GM23248 (cell line): ENCODE measurements at regions not wholly inside any gene's neighbourhood (a gene's known extent, or its start where the extent isn't known, plus 50 kb on each side); places are given as distances from the start of the nearest gene placed in this dataset.

Source experiments
- DNase-seq: peaks from one replicate; pipeline ENCODE4 v3.0.0-alpha.2; 2015
- H2AFZ ChIP-seq: fragments of 200-600 bp; sonication (generic); 2 replicates; pipeline ENCODE4 v1.6.1; 2016; ENCODE audit warnings: antibody characterized with exemption
- H3F3A ChIP-seq: fragments of 200-600 bp; sonication (generic); 2 replicates; pipeline ENCODE4 v1.6.1; 2016; ENCODE audit warnings: mild to moderate bottlenecking, antibody characterized with exemption, mixed run types; ENCODE audit not compliant: insufficient read depth
- H3K27ac ChIP-seq: fragments of 200-600 bp; sonication (generic); 2 replicates; pipeline ENCODE4 v1.5.1; 2016; ENCODE audit warnings: mild to moderate bottlenecking
- H3K27me3 ChIP-seq: fragments of 200-600 bp; sonication (generic); replicated peaks from 2 replicates; pipeline ENCODE4 v1.6.1; 2016; ENCODE audit warnings: mild to moderate bottlenecking; ENCODE audit not compliant: insufficient read depth
- H3K36me3 ChIP-seq: fragments of 200-600 bp; sonication (generic); 2 replicates; pipeline ENCODE4 v1.6.1; 2016; ENCODE audit warnings: low read depth, mild to moderate bottlenecking
- H3K4me1 ChIP-seq: fragments of 200-600 bp; sonication (generic); 2 replicates; pipeline ENCODE4 v1.6.1; 2016; ENCODE audit warnings: mild to moderate bottlenecking; ENCODE audit not compliant: insufficient read depth
- H3K4me2 ChIP-seq: fragments of 200-600 bp; sonication (generic); one replicate; pipeline ENCODE4 v1.6.1; 2016; ENCODE audit warnings: mild to moderate bottlenecking; ENCODE audit not compliant: unreplicated experiment
- H3K4me3 ChIP-seq: fragments of 200-600 bp; sonication (generic); 2 replicates; pipeline ENCODE4 v1.5.1; 2016; ENCODE audit warnings: mild to moderate bottlenecking
- H3K79me2 ChIP-seq: fragments of 200-600 bp; sonication (generic); 2 replicates; pipeline ENCODE4 v1.6.1; 2016; ENCODE audit warnings: mild to moderate bottlenecking; ENCODE audit not compliant: insufficient read depth
- H3K9ac ChIP-seq: fragments of 200-600 bp; sonication (generic); 2 replicates; pipeline ENCODE4 v1.6.1; 2016; ENCODE audit warnings: mild to moderate bottlenecking
- H3K9me2 ChIP-seq: fragments of 200-600 bp; sonication (generic); 2 replicates; pipeline ENCODE4 v1.6.1; 2016; ENCODE audit warnings: mixed run types, mild to moderate bottlenecking, moderate library complexity; ENCODE audit not compliant: insufficient read depth
- H3K9me3 ChIP-seq: fragments of 200-600 bp; sonication (generic); one replicate; pipeline ENCODE4 v1.6.1; 2017; ENCODE audit warnings: low read depth
- H4K20me1 ChIP-seq: fragments of 200-600 bp; sonication (generic); 2 replicates; pipeline ENCODE4 v1.6.0; 2016; ENCODE audit not compliant: insufficient read depth
- EZH2 ChIP-seq: fragments of 200-600 bp; sonication (generic); IDR thresholded peaks from 2 replicates; pipeline ENCODE4 v1.6.1; 2018; ENCODE audit warnings: antibody characterized with exemption, mild to moderate bottlenecking; ENCODE audit not compliant: insufficient read depth, poor library complexity, severe bottlenecking
- EZH2phosphoT487 ChIP-seq: fragments of 200-600 bp; sonication (generic); IDR thresholded peaks from 2 replicates; pipeline ENCODE4 v1.6.1; 2018; ENCODE audit warnings: antibody characterized with exemption, moderate library complexity, mild to moderate bottlenecking, low read depth; ENCODE audit not compliant: insufficient read depth
- WGBS, 2 experiments: methylation state at CpG; one replicate each; pipeline ENCODE4 v1.1.6; 2015 to 2017; ENCODE audit warnings: low lambda C conversion rate in 2 of 2, low coverage in 1 of 2; ENCODE audit errors: missing lambda C conversion rate in 2 of 2; 5-methylcytosine and 5-hydroxymethylcytosine counted together
- in situ Hi-C: fragments of 300-500 bp; cut with MboI; formaldehyde crosslinking; loops from 2 replicates; pipeline ENCODE4 v1.15.0; 2020

- 90 to 96% methylated on average over 1 of the region's 1 CpG for WGBS, 2 experiments
- no peak for TF ChIP-seq EZH2phosphoT487
- no peak for TF ChIP-seq EZH2
- Histone ChIP-seq H3K9me2 (no peaks in the 10 kb centered on the region), H3K4me1 (peaks cover 14% of the 10 kb centered on the region), H3K4me3 (no peak overlapping the region), H3K9ac (no peak overlapping the region), H3K36me3 (no peaks in the 10 kb centered on the region), H3F3A (peaks cover 15% of the 10 kb centered on the region), H4K20me1 (no peaks in the 10 kb centered on the region), H3K27ac (no peak overlapping the region), H3K27me3 (no peaks in the 10 kb centered on the region), H2AFZ (no peak overlapping the region), H3K9me3 (no peaks in the 10 kb centered on the region), H3K79me2 (no peaks in the 10 kb centered on the region), H3K4me2 (no peak overlapping the region)
- in situ Hi-C loops, result no loop called here
- no peak for DNase-seq
These were observed 385.7 kb downstream of the AASDHPPT start for GRCh38 chr11:106463154-106463553.

GRCh38 chr11:106463796-106464201 lies 386.3 kb downstream of the AASDHPPT start:
- Histone ChIP-seq H3K9ac (no peak overlapping the region), H3K9me3 (no peaks in the 10 kb centered on the region), H3K27me3 (no peaks in the 10 kb centered on the region), H3F3A (peaks cover 21% of the 10 kb centered on the region), H4K20me1 (no peaks in the 10 kb centered on the region), H3K4me3 (no peak overlapping the region), H3K9me2 (no peaks in the 10 kb centered on the region), H2AFZ (no peak overlapping the region), H3K4me2 (no peak overlapping the region), H3K36me3 (no peaks in the 10 kb centered on the region), H3K4me1 (peaks cover 19% of the 10 kb centered on the region), H3K27ac (no peak overlapping the region), H3K79me2 (no peaks in the 10 kb centered on the region)
- 91 to 94% methylated on average over 4 of the region's 4 CpGs for WGBS, 2 experiments
- no peak for TF ChIP-seq EZH2
- no peak for TF ChIP-seq EZH2phosphoT487
- in situ Hi-C loops, result no loop called here
- DNase-seq, result no peak

DNA sequence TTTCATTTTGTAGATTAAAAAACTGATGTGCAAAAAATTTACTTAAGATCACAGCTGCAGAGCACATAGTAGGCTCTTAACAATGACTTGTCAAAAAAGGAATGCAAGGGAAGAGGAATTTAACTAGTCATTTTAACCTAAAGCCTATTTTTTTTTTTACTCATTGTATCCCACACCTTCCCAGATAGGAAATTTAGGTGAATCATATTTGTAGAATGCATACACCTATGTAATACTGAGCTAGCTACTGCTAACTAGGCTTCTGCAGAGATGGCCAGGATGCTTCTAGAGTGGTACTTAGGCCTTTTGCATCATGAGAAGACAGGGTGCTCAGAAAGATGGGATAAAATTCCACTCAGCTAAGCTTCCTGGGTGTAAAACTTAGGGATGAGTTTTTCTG lies 387.3 kb downstream of the AASDHPPT start:
- Histone ChIP-seq H3K9me3 (no peaks in the 10 kb centered on the region), H3K79me2 (no peaks in the 10 kb centered on the region), H2AFZ (no peak overlapping the region), H3F3A (peaks cover 22% of the 10 kb centered on the region), H3K9me2 (no peaks in the 10 kb centered on the region), H4K20me1 (no peaks in the 10 kb centered on the region), H3K4me2 (no peak overlapping the region), H3K27ac (no peak overlapping the region), H3K4me1 (peaks cover 20% of the 10 kb centered on the region), H3K9ac (no peak overlapping the region), H3K36me3 (no peaks in the 10 kb centered on the region), H3K4me3 (no peak overlapping the region), H3K27me3 (no peaks in the 10 kb centered on the region)
- TF ChIP-seq EZH2phosphoT487 (no peak), EZH2 (no peak)
- DNase-seq, result no peak
- in situ Hi-C loops, result no loop called here

- no peaks in the 10 kb centered on the region for H3K27me3 ChIP-seq
- H2AFZ ChIP-seq, result no peak overlapping the region
- H4K20me1 ChIP-seq, result no peaks in the 10 kb centered on the region
- no peak for TF ChIP-seq EZH2
- no peak for TF ChIP-seq EZH2phosphoT487
- no peaks in the 10 kb centered on the region for H3K79me2 ChIP-seq
- no peak overlapping the region for H3K4me3 ChIP-seq
- H3K9me2 ChIP-seq, result no peaks in the 10 kb centered on the region
- in situ Hi-C loops, result no loop called here
- H3K9ac ChIP-seq, result no peak overlapping the region
- H3K36me3 ChIP-seq, result no peaks in the 10 kb centered on the region
- no peak overlapping the region for H3K27ac ChIP-seq
- H3K4me1 ChIP-seq, result peaks cover 20% of the 10 kb centered on the region
- H3K9me3 ChIP-seq, result no peaks in the 10 kb centered on the region
- H3F3A ChIP-seq, result peaks cover 22% of the 10 kb centered on the region
- 28% methylated on average over 5 of the region's 5 CpGs for WGBS, 2 experiments
- peak overlapping the region; percentile 10 for H3K4me2 ChIP-seq
- peak; percentile 78 for DNase-seq
These were observed 389.1 kb downstream of the AASDHPPT start for GRCh38 chr11:106466521-106467080.

DNA sequence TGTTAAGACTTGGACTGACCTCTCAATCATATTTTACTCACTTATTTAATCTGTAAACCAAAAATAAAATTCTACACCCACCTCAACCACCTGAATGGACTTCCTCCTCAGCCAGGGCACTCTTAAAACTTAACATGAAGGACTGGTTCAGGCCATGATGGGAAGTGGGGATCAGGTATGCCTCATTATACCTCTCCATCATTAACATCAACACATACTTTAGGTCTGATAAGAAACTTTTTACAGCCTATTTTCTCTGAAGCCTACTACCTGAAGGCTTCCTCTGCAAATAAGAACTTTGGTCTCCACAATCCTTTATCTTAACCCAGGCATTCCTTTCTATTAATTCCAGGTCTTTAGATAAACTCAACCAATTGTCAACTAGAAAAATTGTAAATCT lies 390.0 kb downstream of the AASDHPPT start:
- no peak overlapping the region for H3K27ac ChIP-seq
- H3K79me2 ChIP-seq, result no peaks in the 10 kb centered on the region
- no peaks in the 10 kb centered on the region for H4K20me1 ChIP-seq
- no peaks in the 10 kb centered on the region for H3K27me3 ChIP-seq
- H2AFZ ChIP-seq, result no peak overlapping the region
- no peak overlapping the region for H3K9ac ChIP-seq
- no peaks in the 10 kb centered on the region for H3K9me2 ChIP-seq
- DNase-seq, result no peak
- H3K4me2 ChIP-seq, result no peak overlapping the region
- H3K4me1 ChIP-seq, result peaks cover 20% of the 10 kb centered on the region
- no peaks in the 10 kb centered on the region for H3K36me3 ChIP-seq
- H3K9me3 ChIP-seq, result no peaks in the 10 kb centered on the region
- H3F3A ChIP-seq, result peaks cover 22% of the 10 kb centered on the region
- in situ Hi-C loops, result no loop called here
- no peak overlapping the region for H3K4me3 ChIP-seq
- no peak for TF ChIP-seq EZH2
- no peak for TF ChIP-seq EZH2phosphoT487
